ENCODE measurements at regions not wholly inside any gene's neighbourhood (a gene's known extent, or its start where the extent isn't known, plus 50 kb on each side); places are given as distances from the start of the nearest gene placed in this dataset.

DNA sequence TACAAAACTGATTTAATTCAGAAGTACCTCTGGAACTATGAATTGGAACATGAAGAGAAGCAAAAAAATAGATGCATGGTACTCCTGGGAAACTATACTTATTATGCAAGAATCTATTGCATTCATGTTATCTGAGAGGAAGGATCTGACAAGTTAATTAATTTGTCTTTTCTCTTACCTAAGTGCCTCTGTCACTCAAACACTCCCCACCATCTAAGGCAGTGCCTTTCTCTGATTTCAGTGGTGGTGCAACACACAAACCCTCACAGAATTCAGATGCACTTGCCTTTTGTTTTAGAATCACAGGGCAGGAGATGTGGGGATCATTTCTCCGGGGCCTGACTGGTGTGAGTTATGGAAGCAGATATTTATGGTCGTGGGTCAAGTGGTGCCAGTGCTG, 52.5 kb upstream of the C9orf72 start:
- DNase-seq = no peak

DNA sequence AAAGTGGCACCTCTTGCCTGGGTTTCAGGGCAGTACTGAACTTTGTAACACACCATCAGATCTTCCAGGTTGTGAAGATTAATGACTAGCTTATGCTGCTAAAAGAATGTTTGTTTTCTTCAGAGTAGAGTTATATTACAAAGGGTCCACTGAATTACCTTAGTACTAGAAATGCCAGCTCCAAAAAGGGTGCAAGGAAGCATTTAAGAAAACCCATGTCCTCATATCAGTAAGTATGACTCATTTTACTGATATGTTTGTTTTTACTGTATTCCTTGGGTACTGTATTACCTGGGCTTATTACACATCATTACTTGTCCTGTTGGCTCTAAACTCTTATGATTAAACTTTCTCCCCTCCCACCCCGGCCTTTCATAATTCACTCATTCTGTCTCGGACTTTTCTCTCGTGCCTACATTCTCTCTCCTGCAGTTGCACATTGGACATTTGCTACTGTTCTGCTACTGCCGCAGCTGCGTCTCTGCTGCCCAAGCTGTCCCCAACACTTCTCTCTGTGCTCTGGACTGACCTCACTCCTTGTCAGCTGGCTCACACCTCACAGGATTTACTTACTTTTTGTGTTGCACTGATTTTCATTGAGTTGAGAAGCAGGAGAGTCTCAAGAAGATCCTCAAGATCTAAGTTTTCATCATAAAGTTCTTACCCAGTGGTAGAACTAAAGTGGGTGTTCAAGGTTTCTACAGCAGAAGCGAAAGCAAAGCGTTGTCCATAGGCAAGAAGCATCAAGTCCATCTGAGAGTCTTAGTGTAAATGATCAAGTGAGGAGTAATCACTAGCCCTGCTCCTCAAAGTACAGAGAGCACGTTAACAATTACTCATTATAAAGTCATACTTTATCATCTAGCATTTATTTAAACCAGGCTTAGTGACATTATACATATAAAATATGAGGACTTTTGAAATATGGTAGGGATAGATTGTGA, 53.2 kb upstream of the C9orf72 start:
- no peak for DNase-seq

DNA sequence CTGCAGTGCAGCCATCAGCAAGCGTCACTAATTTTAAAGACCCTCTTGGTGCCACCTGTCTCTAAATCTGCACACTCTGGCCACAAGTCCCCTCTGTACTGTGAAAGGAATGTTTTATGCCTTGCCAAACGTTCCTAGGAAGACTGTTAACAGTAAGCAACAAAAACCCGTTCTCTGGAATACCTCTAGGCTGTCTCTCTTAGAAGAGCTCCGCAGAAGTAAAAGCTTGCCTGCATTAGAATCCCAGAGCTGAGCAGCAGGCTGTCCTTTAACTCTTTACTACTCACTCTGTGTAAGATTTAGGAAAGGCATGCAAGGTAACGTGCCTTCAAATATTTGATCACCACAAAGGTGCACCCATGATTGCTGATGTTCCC, 53.9 kb upstream of the C9orf72 start:
- DNase-seq = no peak

DNA sequence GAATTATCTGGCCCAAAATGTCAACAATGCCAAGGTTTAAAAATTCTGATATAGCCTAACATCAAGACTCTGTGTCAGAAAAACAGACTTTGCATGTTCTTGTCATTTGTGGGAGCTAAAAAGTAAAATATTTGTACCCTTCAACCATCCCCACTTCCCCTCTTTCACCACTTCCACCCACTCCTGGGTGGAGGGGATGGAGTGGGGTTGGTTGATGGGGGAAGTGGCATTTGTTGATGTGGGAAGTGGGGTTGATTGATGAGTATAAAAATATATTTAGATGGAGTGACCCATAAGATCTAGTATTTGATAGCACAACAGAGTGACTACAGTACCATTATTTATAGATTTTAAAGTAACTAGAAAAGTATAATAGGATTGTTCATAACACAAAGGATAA, 55.0 kb upstream of the C9orf72 start:
- DNase-seq = no peak

DNA sequence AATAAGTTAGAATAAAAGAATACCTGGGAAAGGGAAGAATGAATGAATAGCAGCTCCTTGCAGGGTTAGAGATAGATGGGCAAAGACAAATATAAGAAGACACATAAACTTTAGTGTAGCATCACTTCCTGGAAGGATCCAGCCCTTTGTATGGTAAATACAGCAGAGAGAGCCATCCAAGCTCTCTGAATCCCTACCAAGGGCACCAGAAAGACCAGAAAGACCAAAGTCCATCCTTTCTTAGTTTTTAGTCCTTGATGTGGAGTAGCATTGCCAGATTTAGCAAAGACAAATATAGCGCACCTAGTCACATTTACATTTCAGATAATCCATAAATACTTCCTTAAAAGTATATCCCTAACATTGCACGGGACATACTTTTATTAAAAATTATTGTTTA, 56.1 kb upstream of the C9orf72 start:
- DNase-seq = no peak

DNA sequence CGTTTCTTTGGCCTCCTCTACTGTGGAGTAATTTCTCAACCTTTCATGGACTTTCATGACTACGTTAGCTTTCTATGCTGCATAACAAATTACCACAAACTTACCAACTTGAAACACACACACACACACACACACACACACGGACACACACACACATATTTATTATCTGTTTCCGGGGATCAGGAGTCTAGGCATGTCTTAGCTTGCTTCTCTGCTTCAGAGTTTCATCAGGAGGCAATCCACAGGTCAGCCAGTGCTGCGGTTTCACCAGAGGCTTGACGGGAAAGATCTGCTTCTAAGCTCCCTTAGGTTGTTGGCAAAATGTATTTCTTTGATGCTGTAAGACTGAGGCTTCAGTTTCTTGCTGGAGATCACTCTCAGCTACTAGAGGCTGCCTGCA, 59.0 kb upstream of the C9orf72 start:
- DNase-seq = no peak

DNA sequence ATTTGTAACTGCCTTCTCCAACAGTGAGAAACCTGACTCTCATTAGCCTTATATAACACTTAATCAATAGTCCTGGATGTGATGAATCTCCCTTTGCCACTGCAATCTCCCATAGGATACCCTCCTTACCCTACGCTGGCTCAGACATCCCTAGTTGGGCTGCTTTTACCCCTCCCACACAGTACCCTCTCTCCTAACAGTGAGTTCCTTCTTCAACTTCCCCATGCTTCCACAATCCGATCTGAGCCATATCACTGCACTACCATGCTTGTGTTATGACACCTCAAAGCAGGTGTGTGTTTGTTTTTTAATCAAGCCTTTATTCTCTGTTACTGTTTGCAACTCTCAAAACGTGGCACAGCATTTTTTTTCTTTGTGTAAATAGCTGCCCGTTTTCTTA, 60.5 kb upstream of the C9orf72 start:
- DNase-seq = no peak

DNA sequence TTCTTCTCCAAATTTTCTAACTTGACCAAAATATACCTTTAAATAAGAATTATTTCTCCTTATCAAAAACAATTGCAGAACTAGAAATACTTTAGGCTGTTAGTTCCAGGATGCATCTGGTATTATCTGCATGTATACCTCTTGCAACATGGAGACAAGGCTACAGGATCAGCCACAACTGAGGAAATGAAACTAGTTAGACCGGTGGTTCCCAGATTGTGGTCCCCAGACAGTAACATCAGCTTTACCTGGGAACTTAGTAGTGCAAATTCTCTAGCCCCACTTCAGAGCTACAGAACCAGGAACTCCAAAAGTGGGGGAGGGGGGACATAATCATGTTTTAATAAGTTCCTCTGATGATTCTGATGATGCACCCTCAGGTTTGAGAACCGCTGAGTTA, 61.6 kb upstream of the C9orf72 start:
- no peak for DNase-seq

DNA sequence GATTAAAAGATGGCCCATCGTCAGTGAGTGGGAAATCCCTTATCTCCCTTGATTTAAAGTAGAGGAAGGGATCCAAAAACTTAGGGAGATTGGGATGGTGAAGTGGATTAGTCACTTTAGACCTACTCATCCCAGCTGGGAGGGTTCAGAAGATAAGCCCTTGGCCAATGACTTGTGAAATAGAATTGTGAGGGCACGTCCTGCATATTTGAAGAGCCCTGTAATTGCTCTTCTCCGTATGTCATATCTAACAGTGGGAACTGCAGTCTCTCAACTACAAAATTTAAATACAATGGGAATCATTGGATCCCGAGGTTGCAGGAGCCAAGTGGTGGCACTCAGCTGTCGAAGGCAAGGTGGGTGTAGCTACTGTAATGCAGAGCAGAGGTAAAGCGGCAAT, 65.4 kb upstream of the C9orf72 start:
- no peak for DNase-seq

DNA sequence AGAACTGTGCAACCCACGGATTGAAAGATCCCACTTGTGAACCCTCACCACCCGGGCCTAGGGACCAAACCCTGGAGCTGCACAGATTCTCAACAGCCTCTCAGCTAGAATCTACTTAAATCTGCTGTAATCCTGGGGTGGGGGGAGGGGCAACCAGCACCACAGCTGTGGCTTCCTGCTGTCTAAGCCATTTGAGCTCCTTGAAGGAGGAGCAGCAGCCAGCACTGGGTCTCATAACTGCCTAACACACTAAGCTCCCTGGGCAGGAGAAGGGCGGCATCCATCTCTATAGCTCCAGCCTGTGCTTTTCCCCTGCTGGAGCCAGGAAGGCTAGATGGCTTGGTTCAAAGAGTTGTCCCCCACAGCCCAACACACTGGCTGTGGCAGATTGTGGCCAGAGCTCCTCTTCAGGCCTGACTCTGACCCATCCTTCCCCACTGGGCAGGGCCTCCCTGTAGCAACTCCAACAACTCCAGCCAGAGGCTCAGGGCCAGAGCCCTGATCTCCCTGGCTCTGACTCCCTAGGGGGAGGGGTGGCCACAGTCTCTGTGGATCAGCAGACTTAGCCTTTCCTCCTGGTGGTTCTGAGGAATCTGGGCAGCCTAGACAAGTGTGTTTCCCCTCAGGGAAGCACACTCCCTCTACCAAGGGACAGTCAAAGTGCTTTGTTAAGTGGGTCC, 72.0 kb upstream of the C9orf72 start:
- DNase-seq = peak in 1 of 5 experiments; percentile 50

DNA sequence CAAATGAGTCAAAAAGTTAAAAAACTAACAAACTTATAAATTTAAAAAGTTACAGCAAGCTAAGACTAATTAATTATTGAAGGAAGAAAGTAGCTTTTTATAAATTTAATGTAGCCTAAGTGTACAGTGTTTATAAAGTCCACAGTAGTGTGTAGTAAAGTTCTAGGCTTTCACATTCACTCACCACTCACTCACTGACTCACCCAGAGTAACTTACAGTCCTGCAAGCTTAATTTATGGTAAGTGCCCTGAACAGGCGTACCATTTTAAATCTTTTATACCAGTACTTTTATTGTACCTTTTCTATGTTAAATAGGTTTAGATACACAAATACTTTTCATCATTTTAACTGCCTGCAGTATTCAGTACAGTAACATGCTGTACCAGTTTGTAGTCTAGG, 80.0 kb upstream of the C9orf72 start:
- no peak for DNase-seq

DNA sequence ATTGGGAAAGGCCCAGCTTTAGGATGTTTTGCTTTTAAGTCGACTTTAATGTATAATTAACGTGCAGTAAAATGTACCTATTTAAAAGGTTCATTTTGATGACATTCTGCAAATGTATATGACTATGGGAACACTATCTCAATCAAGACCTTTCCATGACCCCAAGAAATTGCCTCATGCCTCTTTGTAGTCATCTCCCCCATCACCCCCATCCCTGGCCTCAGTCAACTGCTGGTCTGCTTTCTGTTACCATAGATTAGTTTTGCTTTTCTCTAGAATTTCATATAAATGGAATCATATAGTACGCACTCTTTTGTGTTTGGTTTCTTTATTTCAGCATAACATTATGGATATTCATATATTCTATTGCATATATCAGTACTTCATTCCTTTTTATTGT, 80.7 kb upstream of the C9orf72 start:
- DNase-seq = no peak

DNA sequence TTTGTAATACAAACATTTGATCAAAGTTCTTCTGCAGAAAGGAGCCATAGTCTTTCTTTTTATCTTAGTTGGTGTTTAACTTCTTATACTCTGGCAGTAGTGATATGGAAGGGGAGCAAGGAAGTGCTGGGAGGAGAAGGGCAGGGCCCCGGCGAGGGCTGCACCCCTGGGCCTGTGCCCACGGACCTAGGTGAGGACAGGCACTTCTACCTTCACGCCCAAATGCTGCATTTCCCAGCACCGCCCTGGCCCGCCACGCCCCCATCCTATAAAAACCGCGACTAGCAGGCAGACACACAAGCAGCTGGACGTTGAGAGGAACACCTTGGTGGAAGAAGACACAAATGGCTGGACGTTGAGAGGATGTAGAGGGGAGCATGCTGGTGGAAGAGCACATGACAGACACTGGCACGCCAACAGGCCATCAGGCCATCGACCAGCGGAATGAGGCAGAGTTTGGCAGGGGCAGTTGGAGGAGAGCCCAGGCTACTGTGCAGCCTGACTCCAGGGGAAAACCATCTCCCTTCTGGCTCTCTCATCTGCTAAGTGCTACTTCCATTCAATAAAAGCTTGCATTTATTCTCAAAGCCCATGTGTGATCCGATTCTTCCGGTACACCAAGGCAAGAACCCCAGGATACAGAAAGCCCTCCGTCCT, 81.5 kb upstream of the C9orf72 start:
- DNase-seq = no peak

DNA sequence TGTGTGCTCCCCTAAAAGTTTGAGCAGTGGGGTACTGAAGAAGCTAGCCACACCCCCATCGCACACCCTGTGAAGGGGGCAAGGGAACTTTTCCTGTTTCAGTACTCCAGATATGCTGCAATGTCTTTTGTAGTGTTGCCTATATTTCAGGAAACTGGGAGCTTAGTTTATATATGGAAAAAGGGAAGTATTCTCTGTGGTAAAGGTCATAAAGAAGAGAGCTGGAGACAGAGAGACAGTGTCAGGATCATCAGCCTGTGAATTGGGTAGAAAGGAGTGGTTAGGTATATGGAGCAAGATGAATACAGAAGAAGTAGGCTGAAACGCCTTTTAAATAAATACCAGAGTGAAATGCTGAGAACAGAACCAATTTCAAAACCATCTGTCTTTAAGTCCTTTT, 82.2 kb upstream of the C9orf72 start:
- no peak for DNase-seq

DNA sequence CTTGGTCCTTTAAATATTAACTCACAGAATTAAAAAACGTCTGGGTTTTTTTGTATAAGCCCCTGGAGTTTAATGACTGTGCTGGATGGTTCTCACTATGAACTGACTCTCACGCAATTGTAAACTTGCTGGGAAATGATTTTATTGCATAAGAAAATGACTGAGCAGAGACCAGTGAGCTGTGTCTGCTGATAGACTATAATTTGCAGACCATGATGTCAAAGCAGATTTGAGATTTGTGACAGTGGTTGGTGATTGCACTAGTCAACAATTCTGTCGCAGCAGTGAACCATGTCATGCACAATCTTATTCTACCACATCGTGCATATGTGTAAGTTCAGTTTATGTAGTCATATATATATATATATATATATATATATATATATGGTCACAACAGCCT, 85.7 kb upstream of the C9orf72 start:
- no peak for DNase-seq

DNA sequence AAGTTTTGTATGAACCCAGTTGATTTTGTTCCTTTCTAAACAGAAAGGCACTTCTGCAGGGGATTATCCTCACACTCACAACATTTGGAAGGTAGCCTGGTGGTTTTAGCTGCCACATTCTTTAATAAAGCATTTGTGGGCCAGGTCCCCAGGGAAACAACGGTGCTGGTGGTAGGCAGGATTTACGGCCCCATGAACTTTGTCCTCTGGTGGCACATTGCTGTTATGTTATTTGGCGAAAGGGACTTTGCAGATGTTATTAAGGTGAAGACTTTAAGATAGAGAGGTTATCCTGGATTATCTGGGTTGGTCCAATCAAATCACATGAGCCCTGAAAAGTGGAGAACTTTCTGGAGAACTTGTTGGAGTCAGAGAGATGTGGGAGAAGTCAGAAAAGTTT, 86.3 kb upstream of the C9orf72 start:
- no peak for DNase-seq

DNA sequence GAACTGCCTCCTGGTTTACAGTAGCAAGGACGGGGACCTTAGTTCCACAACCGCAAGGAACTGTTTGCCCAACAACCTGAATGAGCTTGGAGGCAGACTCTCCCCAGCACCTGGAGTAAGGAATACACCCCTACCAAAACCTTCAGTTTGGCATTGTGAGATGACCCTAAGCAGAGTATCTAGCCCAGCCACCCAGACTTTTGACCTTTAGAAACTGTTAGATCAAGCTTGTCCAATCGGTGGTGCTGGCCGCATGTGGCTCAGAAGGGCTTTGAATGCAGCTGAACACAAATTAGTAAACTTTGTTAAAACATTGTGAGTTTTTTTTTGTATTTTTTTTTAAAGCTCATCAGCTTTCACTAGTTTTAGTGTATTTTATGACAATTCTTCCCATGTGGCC, 86.9 kb upstream of the C9orf72 start:
- DNase-seq = no peak

DNA sequence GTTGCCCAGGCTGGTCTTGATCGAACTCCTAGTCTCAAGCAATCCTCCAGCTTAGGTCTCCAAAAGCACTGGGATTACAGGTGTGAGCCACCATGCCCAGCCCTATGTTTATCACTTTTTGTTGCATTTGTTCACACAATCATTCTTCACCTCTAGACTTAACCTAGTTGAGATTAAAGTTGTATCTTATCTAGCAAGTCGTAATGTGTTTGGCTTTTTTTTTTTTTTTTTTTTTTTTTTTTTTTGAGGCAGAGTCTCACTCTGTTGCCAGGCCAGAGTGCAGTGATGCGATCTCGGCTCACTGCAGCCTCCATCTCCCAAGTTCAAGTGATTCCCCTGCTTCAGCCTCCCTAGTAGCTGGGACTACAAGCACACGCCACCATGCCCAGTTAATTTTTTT, 90.2 kb upstream of the C9orf72 start:
- no peak for DNase-seq

DNA sequence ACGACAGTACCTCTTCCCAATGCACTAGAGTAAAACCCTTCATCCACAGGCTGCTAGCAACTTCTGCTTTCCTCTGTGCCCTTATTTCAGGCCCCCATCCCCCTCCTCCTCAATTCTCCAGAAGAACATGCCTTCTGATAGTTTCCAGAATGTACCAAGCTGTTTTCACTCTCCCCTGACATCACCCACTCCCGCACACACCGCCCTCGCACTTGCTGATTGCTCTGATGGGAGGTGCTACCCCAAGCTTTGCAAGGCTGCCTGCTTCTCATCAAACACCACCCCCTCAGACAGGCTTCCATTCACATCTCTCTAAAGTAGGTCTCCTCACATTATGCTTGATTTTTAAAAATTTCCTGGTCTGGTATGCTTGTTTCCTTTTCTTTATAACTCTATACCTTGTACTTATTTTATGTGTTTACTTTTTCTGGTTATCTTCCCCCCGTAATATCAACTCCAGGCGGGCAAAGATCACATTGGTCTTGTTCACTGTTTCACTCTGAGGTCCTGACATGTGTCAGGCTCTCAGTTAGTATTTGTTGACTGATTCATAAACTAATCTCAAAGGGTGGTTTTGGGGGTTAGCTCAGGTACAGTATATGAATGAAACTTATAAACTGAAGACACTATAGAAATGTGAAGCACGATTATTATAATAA, 91.0 kb upstream of the C9orf72 start:
- DNase-seq = no peak

DNA sequence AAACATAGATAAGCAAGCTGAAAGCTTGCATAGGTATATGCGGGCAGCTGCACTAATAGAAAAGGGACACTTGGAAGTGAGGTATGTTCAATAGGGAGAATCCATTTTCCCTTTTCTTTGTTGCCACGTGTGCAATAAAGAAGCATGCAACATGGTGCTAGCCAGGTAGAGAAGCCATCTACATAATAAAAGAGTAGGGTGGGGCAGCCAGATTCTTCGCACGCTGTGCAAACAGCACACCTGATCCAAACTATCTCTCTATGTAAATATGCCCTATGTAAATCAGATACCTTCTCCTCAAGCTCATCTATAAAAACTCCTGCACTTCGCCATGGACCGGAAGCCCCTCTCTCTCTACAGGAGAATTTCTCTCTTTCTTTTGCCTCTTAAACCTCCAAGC, 91.9 kb upstream of the C9orf72 start:
- DNase-seq = no peak

DNA sequence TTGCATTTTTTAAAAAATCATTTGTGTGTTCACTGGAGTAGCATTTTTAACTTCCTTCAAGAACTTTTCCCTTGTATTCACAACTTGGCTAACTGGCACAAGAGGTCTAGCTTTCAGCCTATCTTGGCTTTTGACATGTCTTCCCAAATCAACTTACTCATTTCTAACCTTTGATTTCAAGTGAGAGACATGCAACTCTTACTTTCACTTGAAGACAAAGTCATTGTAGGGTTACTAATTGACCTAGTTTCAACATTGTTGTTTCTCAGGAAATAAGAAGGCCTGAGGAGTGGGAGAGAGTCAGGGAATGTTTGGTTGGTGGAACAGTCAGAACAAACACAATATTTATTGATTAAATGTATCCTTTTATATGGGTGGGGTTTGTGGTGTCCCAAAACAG, 95.0 kb upstream of the C9orf72 start:
- DNase-seq = no peak

DNA sequence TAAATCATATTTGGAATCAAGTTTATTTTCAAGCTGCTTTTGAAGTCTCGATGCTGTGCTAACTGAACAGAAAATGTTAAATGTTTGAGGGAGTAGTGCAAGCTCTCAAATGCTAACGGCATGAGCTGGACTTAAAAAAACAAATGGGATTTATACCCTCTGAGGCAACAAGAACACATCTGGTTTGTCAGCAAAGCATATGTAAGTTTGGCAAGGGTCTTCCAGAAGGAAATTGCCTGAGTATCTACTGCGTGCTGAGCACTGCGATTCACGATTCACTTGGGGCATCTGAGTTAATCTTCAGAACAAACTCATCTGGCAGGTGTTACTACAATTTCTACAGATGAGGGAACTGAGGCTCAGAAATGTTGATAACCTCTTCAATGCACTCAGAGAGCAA, 98.4 kb upstream of the C9orf72 start:
- no peak for DNase-seq

DNA sequence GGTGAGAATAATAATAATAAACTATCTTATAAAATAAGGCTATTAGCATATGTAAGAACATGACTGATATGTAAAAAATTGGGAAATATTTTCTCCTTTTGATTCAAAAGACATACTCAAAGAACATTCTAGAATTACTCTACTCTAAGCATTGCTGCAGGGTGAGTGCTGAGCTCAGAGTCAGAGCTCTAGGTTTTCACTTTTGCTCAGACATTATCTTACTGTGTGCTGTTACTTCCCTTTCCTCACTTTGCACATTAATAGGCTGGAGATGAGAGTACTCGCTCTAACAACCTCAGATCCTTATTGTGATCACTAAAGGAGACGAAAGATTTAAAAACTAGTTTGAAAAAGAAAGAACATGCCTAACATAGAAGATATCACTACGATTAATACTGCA, 99.4 kb upstream of the C9orf72 start:
- DNase-seq = no peak

All from T-helper 2 cell (primary cell).